ENCODE measurements at regions not wholly inside any gene's neighbourhood (a gene's known extent, or its start where the extent isn't known, plus 50 kb on each side); places are given as distances from the start of the nearest gene placed in this dataset.
A peak's percentile ranks its signal among the peaks of the same experiment; 100 is the strongest.

DNA sequence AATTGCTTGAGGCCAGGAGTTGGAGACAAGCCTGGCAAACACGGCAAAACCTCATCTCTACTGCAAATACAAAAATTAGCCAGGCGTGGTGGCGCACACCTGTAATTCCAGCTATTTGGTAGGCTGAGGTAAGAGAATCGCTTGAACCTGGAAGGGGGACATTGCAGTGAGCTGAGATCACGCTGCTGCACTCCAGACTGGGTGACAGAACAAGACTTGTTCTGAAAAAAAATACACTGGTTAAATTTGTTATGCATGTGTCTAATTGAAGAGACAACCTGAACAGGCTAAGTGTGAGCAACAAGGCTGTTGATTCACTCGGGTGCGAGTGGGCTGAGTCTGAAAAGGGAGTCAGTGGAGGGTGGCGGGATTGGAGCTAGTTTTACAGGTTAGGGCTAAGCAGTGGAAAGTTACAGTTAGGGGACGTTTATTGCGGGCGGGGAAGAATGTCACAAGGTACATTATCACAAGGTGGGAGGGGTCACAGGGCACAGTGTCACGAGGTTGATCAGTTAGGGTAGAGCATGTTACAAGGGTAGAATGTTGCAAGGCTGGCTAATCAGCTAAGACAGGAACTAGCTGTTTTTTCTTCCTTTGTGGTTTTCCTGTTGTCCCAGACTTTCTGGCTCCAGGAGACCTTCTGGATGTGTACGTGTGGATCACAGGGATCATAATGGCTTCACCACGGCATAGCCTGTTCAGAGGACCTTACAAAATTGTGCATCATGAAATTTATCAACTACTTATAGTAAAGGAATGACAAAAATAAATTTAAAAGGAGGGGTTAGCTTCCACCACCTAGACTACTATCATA is 115.8 kb downstream of the NAA11 start:
- H3K27me3 ChIP-seq (ENCODE audit: insufficient read depth, low read length, poor library complexity): no peaks in the 10 kb centered on the region
- TF ChIP-seq, protein P1, sequence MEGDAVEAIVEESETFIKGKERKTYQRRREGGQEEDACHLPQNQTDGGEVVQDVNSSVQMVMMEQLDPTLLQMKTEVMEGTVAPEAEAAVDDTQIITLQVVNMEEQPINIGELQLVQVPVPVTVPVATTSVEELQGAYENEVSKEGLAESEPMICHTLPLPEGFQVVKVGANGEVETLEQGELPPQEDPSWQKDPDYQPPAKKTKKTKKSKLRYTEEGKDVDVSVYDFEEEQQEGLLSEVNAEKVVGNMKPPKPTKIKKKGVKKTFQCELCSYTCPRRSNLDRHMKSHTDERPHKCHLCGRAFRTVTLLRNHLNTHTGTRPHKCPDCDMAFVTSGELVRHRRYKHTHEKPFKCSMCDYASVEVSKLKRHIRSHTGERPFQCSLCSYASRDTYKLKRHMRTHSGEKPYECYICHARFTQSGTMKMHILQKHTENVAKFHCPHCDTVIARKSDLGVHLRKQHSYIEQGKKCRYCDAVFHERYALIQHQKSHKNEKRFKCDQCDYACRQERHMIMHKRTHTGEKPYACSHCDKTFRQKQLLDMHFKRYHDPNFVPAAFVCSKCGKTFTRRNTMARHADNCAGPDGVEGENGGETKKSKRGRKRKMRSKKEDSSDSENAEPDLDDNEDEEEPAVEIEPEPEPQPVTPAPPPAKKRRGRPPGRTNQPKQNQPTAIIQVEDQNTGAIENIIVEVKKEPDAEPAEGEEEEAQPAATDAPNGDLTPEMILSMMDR (IDR thresholded peaks at IDR 0.05; ENCODE audit: borderline replicate concordance, extremely low read depth, low read length, poor library complexity, severe bottlenecking): no peak
- no peak for TF ChIP-seq EZH2 (IDR thresholded peaks at IDR 0.05; ENCODE audit: borderline replicate concordance, low read depth, low read length, severe bottlenecking)
- H3K4me2 ChIP-seq (ENCODE audit: insufficient read depth, low read length): no peak overlapping the region
- no peaks in the 10 kb centered on the region for H3K36me3 ChIP-seq (ENCODE audit: insufficient read depth, low read length)
- H3K4me1 ChIP-seq (ENCODE audit: insufficient read depth, low read length): peaks cover 9% of the 10 kb centered on the region
- H2AFZ ChIP-seq (ENCODE audit: low read depth, low read length): no peak overlapping the region
- H3K9me3 ChIP-seq (ENCODE audit: insufficient read depth, low read length, severe bottlenecking): peaks cover 6% of the 10 kb centered on the region
- no peak overlapping the region for H3K9ac ChIP-seq (ENCODE audit: low read depth, low read length)
- peak overlapping the region; percentile 18; the same call in 1 of the 2 replicates for H3K27ac ChIP-seq (ENCODE audit: low read length)
- DNase-seq (no peak), ATAC-seq (ENCODE audit: insufficient read depth, low read depth) (no peak)
- H4K20me1 ChIP-seq (ENCODE audit: insufficient read depth, low read length): no peaks in the 10 kb centered on the region
- H3K79me2 ChIP-seq (ENCODE audit: insufficient read depth, low read length): no peaks in the 10 kb centered on the region
- no peak overlapping the region for H3K4me3 ChIP-seq (ENCODE audit: low read depth in 1 of 2, low read length in 2 of 2)

DNA sequence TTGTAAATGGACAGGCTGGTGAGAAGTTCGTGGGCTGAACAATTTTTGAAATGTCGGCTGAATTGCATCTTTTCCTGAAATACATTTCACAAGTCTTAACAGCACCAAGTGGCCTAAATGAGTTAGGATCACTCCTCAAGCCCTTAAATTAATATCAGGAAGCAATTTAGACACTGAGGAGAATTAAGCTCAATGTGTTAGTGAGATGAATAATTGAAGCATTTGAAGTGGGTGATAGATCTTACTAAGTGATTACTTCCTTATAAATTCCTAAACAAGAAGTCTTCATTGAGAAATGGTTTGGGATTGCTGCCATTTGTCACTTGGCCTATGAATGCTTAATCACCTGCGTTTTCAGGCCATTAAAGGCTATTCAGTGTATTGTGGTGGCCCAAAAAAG is 116.8 kb downstream of the NAA11 start:
- H3K79me2 ChIP-seq (ENCODE audit: insufficient read depth, low read length): no peaks in the 10 kb centered on the region
- no peak overlapping the region for H2AFZ ChIP-seq (ENCODE audit: low read depth, low read length)
- H3K27me3 ChIP-seq (ENCODE audit: insufficient read depth, low read length, poor library complexity): no peaks in the 10 kb centered on the region
- H3K27ac ChIP-seq (ENCODE audit: low read length): no peak overlapping the region
- H3K9ac ChIP-seq (ENCODE audit: low read depth, low read length): no peak overlapping the region
- no peak overlapping the region for H3K4me2 ChIP-seq (ENCODE audit: insufficient read depth, low read length)
- ATAC-seq (ENCODE audit: insufficient read depth, low read depth): no peak
- no peak overlapping the region for H3K4me3 ChIP-seq (ENCODE audit: low read depth in 1 of 2, low read length in 2 of 2)
- no peaks in the 10 kb centered on the region for H3K36me3 ChIP-seq (ENCODE audit: insufficient read depth, low read length)
- H3K9me3 ChIP-seq (ENCODE audit: insufficient read depth, low read length, severe bottlenecking): peaks cover 6% of the 10 kb centered on the region
- TF ChIP-seq EZH2 (IDR thresholded peaks at IDR 0.05; ENCODE audit: borderline replicate concordance, low read depth, low read length, severe bottlenecking): no peak
- TF ChIP-seq, protein P1 (IDR thresholded peaks at IDR 0.05; ENCODE audit: borderline replicate concordance, extremely low read depth, low read length, poor library complexity, severe bottlenecking): no peak
- DNase-seq: no peak
- H4K20me1 ChIP-seq (ENCODE audit: insufficient read depth, low read length): no peaks in the 10 kb centered on the region
- H3K4me1 ChIP-seq (ENCODE audit: insufficient read depth, low read length): peaks cover 9% of the 10 kb centered on the region

DNA sequence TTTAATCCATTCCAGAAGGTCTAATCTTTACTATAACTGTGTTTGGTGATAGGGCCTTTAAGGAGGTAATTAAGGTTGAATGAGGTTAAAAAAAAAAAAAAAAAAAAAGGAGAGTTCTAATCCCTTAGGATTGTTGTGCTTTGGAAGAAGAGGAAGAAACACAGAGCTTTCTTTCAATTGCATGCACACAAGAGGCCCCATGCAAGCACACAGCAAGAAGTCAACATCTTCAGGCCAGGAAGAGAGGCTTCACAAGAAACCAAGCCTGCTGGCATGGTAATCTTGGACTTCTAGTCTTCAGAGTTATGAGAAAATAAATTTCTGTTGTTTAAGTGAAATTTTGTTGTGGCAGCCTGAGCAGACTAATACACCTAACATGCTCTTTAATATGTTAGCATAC is 118.6 kb downstream of the NAA11 start:
- Histone ChIP-seq H3K36me3 (ENCODE audit: insufficient read depth, low read length) (no peaks in the 10 kb centered on the region), H3K27me3 (ENCODE audit: insufficient read depth, low read length, poor library complexity) (no peaks in the 10 kb centered on the region), H3K27ac (ENCODE audit: low read length) (no peak overlapping the region), H2AFZ (ENCODE audit: low read depth, low read length) (no peak overlapping the region), H3K4me3 (ENCODE audit: low read depth in 1 of 2, low read length in 2 of 2) (no peak overlapping the region), H3K4me1 (ENCODE audit: insufficient read depth, low read length) (peaks cover 9% of the 10 kb centered on the region), H3K9me3 (ENCODE audit: insufficient read depth, low read length, severe bottlenecking) (peaks cover 6% of the 10 kb centered on the region), H3K9ac (ENCODE audit: low read depth, low read length) (no peak overlapping the region), H4K20me1 (ENCODE audit: insufficient read depth, low read length) (no peaks in the 10 kb centered on the region), H3K4me2 (ENCODE audit: insufficient read depth, low read length) (no peak overlapping the region), H3K79me2 (ENCODE audit: insufficient read depth, low read length) (no peaks in the 10 kb centered on the region)
- DNase-seq: no peak
- TF ChIP-seq EZH2 (IDR thresholded peaks at IDR 0.05; ENCODE audit: borderline replicate concordance, low read depth, low read length, severe bottlenecking): no peak
- TF ChIP-seq, protein P1 (IDR thresholded peaks at IDR 0.05; ENCODE audit: borderline replicate concordance, extremely low read depth, low read length, poor library complexity, severe bottlenecking): no peak
- no peak for ATAC-seq (ENCODE audit: insufficient read depth, low read depth)

Measured in DND-41 (cell line).